Stomach (tissue), 8 donors: ENCODE measurements at regions not wholly inside any gene's neighbourhood (a gene's known extent, or its start where the extent isn't known, plus 50 kb on each side); places are given as distances from the start of the nearest gene placed in this dataset.

ENCODE experiments used
- DNase-seq, 2 donors: peaks; one replicate each; pipeline versions ENCODE4 v3.0.0 to v3.0.0-alpha.2; 2013 to 2019
- H3K27ac ChIP-seq, 5 donors: fragments of 200-600 bp in 4 of 5; sonication (generic) in 4 of 5; one replicate each; pipeline ENCODE4 v1.5.1; 2013 to 2019; ENCODE audit warnings: mild to moderate bottlenecking in 1 of 5, moderate library complexity in 1 of 5
- H3K27me3 ChIP-seq, 3 donors: fragments of 200-600 bp; sonication (generic); one replicate each; pipeline ENCODE4 v1.5.1; 2017 to 2019; ENCODE audit warnings: mixed run types in 1 of 3
- H3K36me3 ChIP-seq, 4 donors: fragments of 200-600 bp; sonication (generic); 1 replicate in 3 of 4; 2 replicates in 1 of 4; pipeline ENCODE4 v1.5.1; 2016 to 2019
- H3K4me1 ChIP-seq, 4 donors: fragments of 200-600 bp; sonication (generic); one replicate each; pipeline ENCODE4 v1.5.1; 2016 to 2019
- H3K4me3 ChIP-seq, 4 donors: fragments of 200-600 bp; sonication (generic) in 3 of 4; one replicate each; pipeline ENCODE4 v1.5.1; 2016 to 2019; ENCODE audit warnings: mild to moderate bottlenecking in 1 of 4
- H3K9me3 ChIP-seq, 4 donors: fragments of 200-600 bp; sonication (generic); one replicate each; pipeline ENCODE4 v1.5.1; 2016 to 2019
- EP300 ChIP-seq: sonication (generic); formaldehyde crosslinking; IDR thresholded peaks from one replicate; pipeline ENCODE4 v1.6.1; 2017; ENCODE audit warnings: antibody characterized with exemption
- POLR2A ChIP-seq, 4 donors: fragments of 450-650 bp; IDR thresholded peaks; one replicate each; pipeline ENCODE4 v1.6.1; 2016; ENCODE audit warnings: antibody characterized with exemption in 4 of 4, control low read depth in 2 of 4, mild to moderate bottlenecking in 1 of 4, moderate library complexity in 1 of 4
- POLR2AphosphoS5 ChIP-seq, 3 donors: sonication (generic); formaldehyde crosslinking; IDR thresholded peaks; one replicate each; pipeline ENCODE4 v1.6.1; 2016; ENCODE audit warnings: antibody characterized with exemption in 3 of 3
- WGBS, 5 donors: extraction: QIAGEN DNeasy Blood & Tissue Kit in 3 of 5; methylation state at CpG; one replicate each; pipeline versions ENCODE4 v1.1.5 to v1.1.7; 2013 to 2018; 5-methylcytosine and 5-hydroxymethylcytosine counted together
- intact Hi-C: fragments of 100-400 bp; cut with DNase I; formaldehyde crosslinking; loops from one replicate; pipeline ENCODE4 v1.15.1; 2023; ENCODE audit warnings: low total_unique reads
- TF ChIP-seq, protein P1 (sequence below), 7 experiments: fragments of 450-650 bp in 4 of 7; fragments of 200-600 bp in 3 of 7; sonication (generic) in 3 of 7; IDR thresholded peaks; one replicate each; pipeline ENCODE4 v1.5.1; 2016 to 2019; ENCODE audit warnings: antibody characterized with exemption in 7 of 7, control low read depth in 2 of 7, mild to moderate bottlenecking in 1 of 7
- donor health status: healthy with polysubstance abuse.
- donor health status: Bipolar disorder and iron deficiency.
- donor health status: healthy.

- no peaks in the 10 kb centered on the region for H3K27me3 ChIP-seq
- no peak overlapping the region for H3K27ac ChIP-seq
- no peaks in the 10 kb centered on the region for H3K9me3 ChIP-seq
- no peak overlapping the region for H3K4me3 ChIP-seq
- H3K4me1 ChIP-seq = no peaks in the 10 kb centered on the region
- H3K36me3 ChIP-seq = no peaks in the 10 kb centered on the region
- no peak for TF ChIP-seq EP300
- TF ChIP-seq POLR2A (IDR thresholded peaks at IDR 0.05) = no peak
- WGBS, 5 donors = 74 to 87% (median 85%) methylated on average over 6 of the region's 6 CpGs
- intact Hi-C loops = no loop called here
- no peak for DNase-seq
Observed at GRCh38 chr4:11342401-11342800, 86.3 kb downstream of the HS3ST1 start.

DNA sequence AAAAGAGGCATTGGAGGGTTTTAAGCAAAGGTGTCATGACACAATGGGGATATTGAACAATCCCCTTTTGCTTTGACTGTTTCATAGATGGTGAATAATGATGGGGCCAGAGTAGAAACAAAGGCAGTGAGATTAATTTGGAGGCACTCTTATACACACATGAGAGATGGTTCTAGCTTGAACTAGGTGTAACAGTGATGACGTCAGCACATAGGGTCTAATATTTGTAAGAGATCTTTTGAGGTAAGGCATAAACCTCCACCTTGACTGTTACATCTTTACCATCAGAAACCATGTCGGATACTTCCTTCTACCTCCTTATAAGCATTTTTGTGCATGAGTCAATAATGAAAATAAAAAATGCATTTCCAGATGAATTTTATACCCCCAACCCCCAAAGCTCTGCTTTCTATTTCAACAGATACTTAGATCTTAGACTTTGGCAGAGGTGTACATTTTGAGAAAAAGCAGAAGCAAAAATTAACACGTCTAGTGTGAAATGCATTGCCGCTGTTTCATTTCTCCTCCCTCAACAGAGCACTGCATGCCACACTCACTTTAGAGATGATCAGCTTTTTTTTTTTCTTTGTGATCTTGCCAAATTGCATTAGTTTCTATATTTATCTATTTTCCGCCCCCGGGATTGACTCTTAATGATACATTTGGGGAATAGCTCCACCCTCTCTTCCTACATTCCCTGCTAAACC is 87.2 kb downstream of the HS3ST1 start:
- WGBS, 5 donors = 73 to 88% (median 84%) methylated on average over 6 of the region's 6 CpGs

GRCh38 chr4:11338956-11339782 is 89.5 kb downstream of the HS3ST1 start:
- 58 to 81% (median 80%) methylated on average over 5 of the region's 5 CpGs for WGBS, 5 donors
- no peaks in the 10 kb centered on the region for H3K27me3 ChIP-seq
- H3K4me3 ChIP-seq = no peak overlapping the region
- no peaks in the 10 kb centered on the region for H3K4me1 ChIP-seq
- no peak overlapping the region for H3K27ac ChIP-seq
- no peak for TF ChIP-seq POLR2AphosphoS5 (IDR thresholded peaks at IDR 0.05)
- intact Hi-C loops = no loop called here
- H3K36me3 ChIP-seq = no peaks in the 10 kb centered on the region
- DNase-seq = no peak
- no peaks in the 10 kb centered on the region for H3K9me3 ChIP-seq

More for the DNA sequence above, 87.2 kb downstream of the HS3ST1 start:
- no peak for TF ChIP-seq POLR2A (IDR thresholded peaks at IDR 0.05)
- TF ChIP-seq EP300 = no peak
- TF ChIP-seq POLR2AphosphoS5 (IDR thresholded peaks at IDR 0.05) = no peak
- TF ChIP-seq, protein P1, sequence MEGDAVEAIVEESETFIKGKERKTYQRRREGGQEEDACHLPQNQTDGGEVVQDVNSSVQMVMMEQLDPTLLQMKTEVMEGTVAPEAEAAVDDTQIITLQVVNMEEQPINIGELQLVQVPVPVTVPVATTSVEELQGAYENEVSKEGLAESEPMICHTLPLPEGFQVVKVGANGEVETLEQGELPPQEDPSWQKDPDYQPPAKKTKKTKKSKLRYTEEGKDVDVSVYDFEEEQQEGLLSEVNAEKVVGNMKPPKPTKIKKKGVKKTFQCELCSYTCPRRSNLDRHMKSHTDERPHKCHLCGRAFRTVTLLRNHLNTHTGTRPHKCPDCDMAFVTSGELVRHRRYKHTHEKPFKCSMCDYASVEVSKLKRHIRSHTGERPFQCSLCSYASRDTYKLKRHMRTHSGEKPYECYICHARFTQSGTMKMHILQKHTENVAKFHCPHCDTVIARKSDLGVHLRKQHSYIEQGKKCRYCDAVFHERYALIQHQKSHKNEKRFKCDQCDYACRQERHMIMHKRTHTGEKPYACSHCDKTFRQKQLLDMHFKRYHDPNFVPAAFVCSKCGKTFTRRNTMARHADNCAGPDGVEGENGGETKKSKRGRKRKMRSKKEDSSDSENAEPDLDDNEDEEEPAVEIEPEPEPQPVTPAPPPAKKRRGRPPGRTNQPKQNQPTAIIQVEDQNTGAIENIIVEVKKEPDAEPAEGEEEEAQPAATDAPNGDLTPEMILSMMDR (IDR thresholded peaks at IDR 0.05) = no peak
- H3K27me3 ChIP-seq = no peaks in the 10 kb centered on the region
- H3K27ac ChIP-seq = no peak overlapping the region
- H3K9me3 ChIP-seq = no peaks in the 10 kb centered on the region
- no peak overlapping the region for H3K4me3 ChIP-seq
- H3K36me3 ChIP-seq = no peaks in the 10 kb centered on the region
- no peaks in the 10 kb centered on the region for H3K4me1 ChIP-seq
- peak in 1 of 2 donors; percentile 28 for DNase-seq
- intact Hi-C loops = no loop called here

- H3K4me1 ChIP-seq = no peaks in the 10 kb centered on the region
- no peak for DNase-seq
- no peak overlapping the region for H3K27ac ChIP-seq
- H3K4me3 ChIP-seq = no peak overlapping the region
- WGBS, 5 donors = 25 to 35% (median 31%) methylated on average over 1 of the region's 1 CpG
- TF ChIP-seq POLR2A (IDR thresholded peaks at IDR 0.05) (no peak), EP300 (no peak), POLR2AphosphoS5 (IDR thresholded peaks at IDR 0.05) (no peak)
- TF ChIP-seq, protein P1 (IDR thresholded peaks at IDR 0.05) = no peak
- H3K9me3 ChIP-seq = no peaks in the 10 kb centered on the region
- H3K36me3 ChIP-seq = no peaks in the 10 kb centered on the region
- no peaks in the 10 kb centered on the region for H3K27me3 ChIP-seq
- intact Hi-C loops = no loop called here
Observed at GRCh38 chr4:11337287-11337686, 91.4 kb downstream of the HS3ST1 start.

DNA sequence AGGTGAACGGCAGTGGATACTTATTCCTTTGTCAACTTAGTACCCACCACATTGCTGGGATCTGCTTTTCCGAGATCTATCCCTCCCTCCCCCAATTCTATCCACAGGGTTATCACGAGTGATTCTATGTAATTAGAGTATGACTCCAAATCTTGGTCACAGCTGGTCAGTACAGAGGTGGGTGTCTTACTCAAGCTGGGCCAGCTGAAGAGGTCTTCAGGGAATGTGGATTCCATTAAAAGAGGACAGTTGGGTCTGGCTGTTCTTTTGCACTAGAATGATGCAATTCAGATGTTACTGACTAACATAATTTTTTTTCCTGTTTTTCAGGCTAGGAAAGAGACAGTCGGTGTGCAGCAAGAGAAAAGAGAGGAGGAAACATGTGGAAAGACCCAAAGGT is 92.3 kb downstream of the HS3ST1 start:
- Histone ChIP-seq H3K4me1 (no peaks in the 10 kb centered on the region), H3K4me3 (no peak overlapping the region), H3K27ac (no peak overlapping the region), H3K27me3 (no peaks in the 10 kb centered on the region), H3K36me3 (no peaks in the 10 kb centered on the region), H3K9me3 (no peaks in the 10 kb centered on the region)
- intact Hi-C loops = no loop called here
- DNase-seq = no peak
- TF ChIP-seq, protein P1 (IDR thresholded peaks at IDR 0.05) = no peak
- no peak for TF ChIP-seq EP300
- no peak for TF ChIP-seq POLR2AphosphoS5 (IDR thresholded peaks at IDR 0.05)
- TF ChIP-seq POLR2A (IDR thresholded peaks at IDR 0.05) = no peak
- 69 to 85% (median 80%) methylated on average over 4 of the region's 4 CpGs for WGBS, 5 donors
